Esophagus muscularis mucosa (tissue), 3 donors: ENCODE measurements at regions not wholly inside any gene's neighbourhood (a gene's known extent, or its start where the extent isn't known, plus 50 kb on each side); places are given as distances from the start of the nearest gene placed in this dataset.

ENCODE experiments used
- CTCF ChIP-seq, 3 experiments: fragments of 200-600 bp in 2 of 3; fragments of 450-650 bp in 1 of 3; sonication (generic) in 2 of 3; IDR thresholded peaks; one replicate each; pipeline ENCODE4 v1.5.1; 2017 to 2019; ENCODE audit warnings: antibody characterized with exemption in 3 of 3, mild to moderate bottlenecking in 2 of 3, moderate library complexity in 1 of 3
- POLR2A ChIP-seq: fragments of 450-650 bp; IDR thresholded peaks from one replicate; pipeline ENCODE4 v1.6.1; 2017; ENCODE audit warnings: antibody characterized with exemption, moderate library complexity, mild to moderate bottlenecking, low read depth
- POLR2AphosphoS5 ChIP-seq, 2 donors: sonication (generic); formaldehyde crosslinking; IDR thresholded peaks; one replicate each; pipeline ENCODE4 v1.6.1; 2017; ENCODE audit warnings: antibody characterized with exemption in 2 of 2

- TF ChIP-seq POLR2A (no peak), CTCF (IDR thresholded peaks at IDR 0.05) (no peak), POLR2AphosphoS5 (IDR thresholded peaks at IDR 0.05) (no peak)
These were observed 172.8 kb downstream of the RBFOX3 start for GRCh38 chr17:79438058-79438457.
